ENCODE measurements at regions not wholly inside any gene's neighbourhood (a gene's known extent, or its start where the extent isn't known, plus 50 kb on each side); places are given as distances from the start of the nearest gene placed in this dataset.

GRCh38 chr13:44197791-44198770, 175.5 kb upstream of the SERP2 start:
- TF ChIP-seq POLR2AphosphoS5 (IDR thresholded peaks at IDR 0.05) (no peak), POLR2A (IDR thresholded peaks at IDR 0.05) (no peak), CTCF (IDR thresholded peaks at IDR 0.05) (no peak)
- intact Hi-C loops (cut with DNase I; ENCODE audit: low total_unique reads) = no loop called here
- no peak overlapping the region for H3K4me3 ChIP-seq
- H3K9me3 ChIP-seq = no peaks in the 10 kb centered on the region
- no peaks in the 10 kb centered on the region for H3K36me3 ChIP-seq
- no peaks in the 10 kb centered on the region for H3K27me3 ChIP-seq
- no peaks in the 10 kb centered on the region for H3K4me1 ChIP-seq
- H3K27ac ChIP-seq = no peak overlapping the region
- no peak for DNase-seq (ENCODE audit: low spot score in 2 of 2)

DNA sequence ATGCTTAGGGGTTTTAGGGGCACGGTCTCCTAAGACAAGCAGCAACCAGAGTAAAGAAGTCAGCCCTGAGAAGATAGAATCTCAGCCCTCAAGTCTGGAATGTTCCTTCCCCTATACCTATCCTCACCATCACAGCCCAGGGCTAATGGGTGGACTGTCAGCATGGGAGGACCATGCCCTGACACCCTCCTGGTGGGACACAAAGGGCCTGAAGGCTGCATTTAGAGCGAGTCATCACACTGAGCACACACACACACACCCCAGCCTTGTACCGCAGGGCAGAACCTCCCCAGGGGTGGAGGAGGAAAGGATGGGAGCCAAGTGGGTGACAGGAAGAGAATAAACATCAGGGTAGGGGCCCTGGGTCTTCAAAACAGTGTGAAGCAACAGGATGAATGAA, 174.8 kb upstream of the SERP2 start:
- no peak overlapping the region for H3K27ac ChIP-seq
- intact Hi-C loops (cut with DNase I; ENCODE audit: low total_unique reads) = no loop called here

GRCh38 chr13:44199627-44200207, 173.9 kb upstream of the SERP2 start:
- peak in 1 of 3 donors; percentile 10 for TF ChIP-seq POLR2AphosphoS5 (IDR thresholded peaks at IDR 0.05)
- no peak for TF ChIP-seq CTCF (IDR thresholded peaks at IDR 0.05)
- no peak for TF ChIP-seq POLR2A (IDR thresholded peaks at IDR 0.05)

More for the DNA sequence above, 174.8 kb upstream of the SERP2 start:
- no peaks in the 10 kb centered on the region for H3K9me3 ChIP-seq
- no peaks in the 10 kb centered on the region for H3K36me3 ChIP-seq
- H3K4me1 ChIP-seq = no peaks in the 10 kb centered on the region
- DNase-seq (ENCODE audit: low spot score in 2 of 2) = no peak
- no peak for TF ChIP-seq POLR2A (IDR thresholded peaks at IDR 0.05)
- no peak for TF ChIP-seq CTCF (IDR thresholded peaks at IDR 0.05)
- no peak for TF ChIP-seq POLR2AphosphoS5 (IDR thresholded peaks at IDR 0.05)
- H3K27me3 ChIP-seq = no peaks in the 10 kb centered on the region
- no peak overlapping the region for H3K4me3 ChIP-seq

DNA sequence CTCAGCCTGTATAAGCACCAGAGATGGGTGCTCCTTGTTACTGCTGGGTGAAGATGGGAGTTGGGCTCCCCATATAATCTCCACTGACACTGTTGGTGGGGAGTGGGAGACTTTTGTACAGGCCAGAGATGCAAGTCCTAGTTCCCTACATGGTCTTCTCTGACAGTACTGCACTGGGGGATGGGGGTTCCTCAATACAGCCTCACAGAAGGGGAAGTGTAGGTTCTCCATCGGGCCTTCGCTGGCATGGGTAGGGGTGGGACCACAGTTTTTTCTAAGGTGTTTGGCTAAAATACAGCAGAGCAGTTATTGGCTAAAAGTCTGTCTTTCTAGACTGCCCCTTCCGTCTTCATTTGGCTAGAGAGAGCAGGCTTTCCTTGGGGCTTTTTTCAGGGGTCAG, 167.2 kb upstream of the SERP2 start:
- peaks cover 0 to 3% of the 10 kb centered on the region in 2 donors for H3K9me3 ChIP-seq
- TF ChIP-seq POLR2AphosphoS5 (IDR thresholded peaks at IDR 0.05) (no peak), CTCF (IDR thresholded peaks at IDR 0.05) (no peak), POLR2A (IDR thresholded peaks at IDR 0.05) (no peak)
- no peak for DNase-seq (ENCODE audit: low spot score in 2 of 2)
- no peaks in the 10 kb centered on the region for H3K27me3 ChIP-seq
- no peaks in the 10 kb centered on the region for H3K4me1 ChIP-seq
- intact Hi-C loops (cut with DNase I; ENCODE audit: low total_unique reads) = no loop called here
- H3K36me3 ChIP-seq = no peaks in the 10 kb centered on the region
- H3K27ac ChIP-seq = no peak overlapping the region
- H3K4me3 ChIP-seq = no peak overlapping the region

More at GRCh38 chr13:44199627-44200207, 173.9 kb upstream of the SERP2 start:
- H3K9me3 ChIP-seq = no peaks in the 10 kb centered on the region
- no peak overlapping the region for H3K4me3 ChIP-seq
- intact Hi-C loops (cut with DNase I; ENCODE audit: low total_unique reads) = no loop called here
- H3K27me3 ChIP-seq = no peaks in the 10 kb centered on the region
- H3K27ac ChIP-seq = peak overlapping the region in 1 of 2 donors; percentile 27
- no peaks in the 10 kb centered on the region for H3K4me1 ChIP-seq
- DNase-seq (ENCODE audit: low spot score in 2 of 2) = peak in 1 of 2 donors; percentile 54
- no peaks in the 10 kb centered on the region for H3K36me3 ChIP-seq

- Histone ChIP-seq H3K36me3 (no peaks in the 10 kb centered on the region), H3K9me3 (peaks cover 0 to 3% of the 10 kb centered on the region in 2 donors), H3K27me3 (no peaks in the 10 kb centered on the region), H3K4me1 (no peaks in the 10 kb centered on the region), H3K27ac (no peak overlapping the region), H3K4me3 (no peak overlapping the region)
- no peak for TF ChIP-seq POLR2AphosphoS5 (IDR thresholded peaks at IDR 0.05)
- no peak for TF ChIP-seq CTCF (IDR thresholded peaks at IDR 0.05)
- TF ChIP-seq POLR2A (IDR thresholded peaks at IDR 0.05) = no peak
- intact Hi-C loops (cut with DNase I; ENCODE audit: low total_unique reads) = no loop called here
- no peak for DNase-seq (ENCODE audit: low spot score in 2 of 2)
Observed at GRCh38 chr13:44207476-44207875, 166.1 kb upstream of the SERP2 start.
